HEK293T (cell line): ENCODE measurements at regions not wholly inside any gene's neighbourhood (a gene's known extent, or its start where the extent isn't known, plus 50 kb on each side); places are given as distances from the start of the nearest gene placed in this dataset.

ENCODE experiments used
- CTCF ChIA-PET: fragments of 350-600 bp; formaldehyde crosslinking; extraction: SDS; loops from one replicate; lab custom pipeline; 2021; ENCODE audit warnings: antibody characterized with exemption, inconsistent platforms; lab: Yijun Ruan, JAX
- POLR2A ChIA-PET: fragments of 350-600 bp; formaldehyde crosslinking; extraction: SDS; loops from one replicate; lab custom pipeline; 2020; ENCODE audit warnings: antibody characterized with exemption, inconsistent platforms; lab: Yijun Ruan, JAX
- DNase-seq: peaks from one replicate; pipeline ENCODE4 v3.0.0; 2012; ENCODE audit warnings: mixed read lengths; ENCODE audit errors: extremely low spot score
- ARNT ChIP-seq: fragments of 450-650 bp; IDR thresholded peaks from 2 replicates; pipeline ENCODE4 v1.6.1; 2017; ENCODE audit warnings: mild to moderate bottlenecking
- BHLHE40 ChIP-seq: fragments of 450-650 bp; IDR thresholded peaks from 2 replicates; pipeline ENCODE4 v1.6.1; 2016; ENCODE audit warnings: mild to moderate bottlenecking, moderate library complexity, borderline replicate concordance
- CTBP1 ChIP-seq: fragments of 450-650 bp; IDR thresholded peaks from 2 replicates; pipeline ENCODE4 v1.6.1; 2016; ENCODE audit warnings: borderline replicate concordance
- ELF4 ChIP-seq: fragments of 450-650 bp; IDR thresholded peaks from 2 replicates; pipeline ENCODE4 v1.6.1; 2017; ENCODE audit warnings: antibody characterized with exemption
- FOXA1 ChIP-seq: fragments of 450-650 bp; IDR thresholded peaks from 2 replicates; pipeline ENCODE4 v1.6.1; 2016; ENCODE audit warnings: mild to moderate bottlenecking
- FOXK2 ChIP-seq: fragments of 450-650 bp; IDR thresholded peaks from 2 replicates; pipeline ENCODE4 v1.6.1; 2016; ENCODE audit warnings: mild to moderate bottlenecking
- FOXM1 ChIP-seq: fragments of 450-650 bp; IDR thresholded peaks from 2 replicates; pipeline ENCODE4 v1.6.1; 2017; ENCODE audit warnings: mild to moderate bottlenecking, borderline replicate concordance
- HDGF ChIP-seq: fragments of 450-650 bp; IDR thresholded peaks from 2 replicates; pipeline ENCODE4 v1.6.1; 2017; ENCODE audit warnings: antibody characterized with exemption, borderline replicate concordance
- L3MBTL2 ChIP-seq: fragments of 450-650 bp; conservative IDR thresholded peaks from 2 replicates; pipeline ENCODE4 v1.6.1; 2016; ENCODE audit warnings: mild to moderate bottlenecking
- LEF1 ChIP-seq: fragments of 450-650 bp; IDR thresholded peaks from 2 replicates; pipeline ENCODE4 v1.6.1; 2017; ENCODE audit warnings: mild to moderate bottlenecking, borderline replicate concordance
- NFRKB ChIP-seq: fragments of 450-650 bp; IDR thresholded peaks from 2 replicates; pipeline ENCODE4 v1.6.1; 2016; ENCODE audit warnings: mild to moderate bottlenecking, moderate library complexity
- PKNOX1 ChIP-seq: fragments of 450-650 bp; IDR thresholded peaks from 2 replicates; pipeline ENCODE4 v1.6.1; 2016
- SP1 ChIP-seq: fragments of 450-650 bp; IDR thresholded peaks from 2 replicates; pipeline ENCODE4 v1.6.1; 2017
- SUZ12 ChIP-seq: fragments of 450-650 bp; IDR thresholded peaks from 2 replicates; pipeline ENCODE4 v1.6.1; 2016; ENCODE audit warnings: mild to moderate bottlenecking
- TARDBP ChIP-seq: fragments of 450-650 bp; IDR thresholded peaks from 2 replicates; pipeline ENCODE4 v1.6.1; 2016
- ZNF384 ChIP-seq: fragments of 450-650 bp; IDR thresholded peaks from 2 replicates; pipeline ENCODE4 v1.6.1; 2016

- ChIA-PET CTCF (no interaction called here), POLR2A (no interaction called here)
- no peak for DNase-seq
- TF ChIP-seq HDGF (no peak), ELF4 (no peak), LEF1 (no peak), FOXK2 (no peak), L3MBTL2 (no peak), ZNF384 (no peak), BHLHE40 (no peak), SUZ12 (no peak), SP1 (no peak), FOXM1 (no peak), PKNOX1 (no peak), CTBP1 (no peak), ARNT (no peak), FOXA1 (no peak), NFRKB (no peak), TARDBP (no peak)
Observed at GRCh38 chr22:47367107-47367690, 604.7 kb downstream of the TBC1D22A start.

- DNase-seq, result no peak
- CTCF ChIA-PET, result no interaction called here
- no peak for TF ChIP-seq LEF1
- no peak for TF ChIP-seq ARNT
- TF ChIP-seq L3MBTL2, result no peak
- TF ChIP-seq TARDBP, result no peak
- no peak for TF ChIP-seq CTBP1
- no peak for TF ChIP-seq FOXK2
- TF ChIP-seq ZNF384, result no peak
- TF ChIP-seq NFRKB, result no peak
- no peak for TF ChIP-seq HDGF
- no peak for TF ChIP-seq BHLHE40
- POLR2A ChIA-PET, result no interaction called here
Observed at GRCh38 chr22:47366026-47366767, 603.7 kb downstream of the TBC1D22A start.

GRCh38 chr22:47361247-47361646 lies 598.8 kb downstream of the TBC1D22A start:
- no peak for DNase-seq
- ChIA-PET POLR2A (no interaction called here), CTCF (no interaction called here)
- TF ChIP-seq ELF4, result no peak
- no peak for TF ChIP-seq ARNT
- TF ChIP-seq FOXA1, result no peak
- TF ChIP-seq FOXM1, result no peak
- no peak for TF ChIP-seq NFRKB
- TF ChIP-seq TARDBP, result no peak
- no peak for TF ChIP-seq BHLHE40

- TF ChIP-seq ELF4 (no peak), LEF1 (no peak), HDGF (no peak), NFRKB (no peak), CTBP1 (no peak), L3MBTL2 (no peak), FOXK2 (no peak), TARDBP (no peak), SP1 (no peak), FOXM1 (no peak), PKNOX1 (no peak), ARNT (no peak)
- no peak for DNase-seq
- CTCF ChIA-PET, result no interaction called here
- POLR2A ChIA-PET, result no interaction called here
Observed at GRCh38 chr22:47357493-47357892, 595.0 kb downstream of the TBC1D22A start.

GRCh38 chr22:47357086-47357485 lies 594.6 kb downstream of the TBC1D22A start:
- no peak for DNase-seq
- no peak for TF ChIP-seq ARNT
- no peak for TF ChIP-seq PKNOX1
- no peak for TF ChIP-seq ELF4
- ChIA-PET POLR2A (no interaction called here), CTCF (no interaction called here)

- TF ChIP-seq FOXK2 (no peak), FOXM1 (no peak), ARNT (no peak), TARDBP (no peak), L3MBTL2 (no peak), ELF4 (no peak), BHLHE40 (no peak), PKNOX1 (no peak), LEF1 (no peak), NFRKB (no peak), SP1 (no peak), ZNF384 (no peak), FOXA1 (no peak)
- ChIA-PET POLR2A (no interaction called here), CTCF (no interaction called here)
- no peak for DNase-seq
Observed at GRCh38 chr22:47356511-47357011, 594.1 kb downstream of the TBC1D22A start.
